H9 (cell line): ENCODE measurements at regions not wholly inside any gene's neighbourhood (a gene's known extent, or its start where the extent isn't known, plus 50 kb on each side); places are given as distances from the start of the nearest gene placed in this dataset.

ENCODE experiments used
- DNase-seq: peaks from one replicate; pipeline ENCODE4 v3.0.0-alpha.2; 2017
- H2AFZ ChIP-seq: one replicate; pipeline ENCODE4 v1.6.1; 2013; ENCODE audit warnings: mild to moderate bottlenecking, low read length, control low read depth, moderate library complexity
- H2AK5ac ChIP-seq: 2 replicates; pipeline ENCODE4 v1.6.1; 2013; ENCODE audit warnings: low read length, control low read depth, mixed read lengths; ENCODE audit not compliant: insufficient read length
- H2BK120ac ChIP-seq: one replicate; pipeline ENCODE4 v1.6.1; 2013; ENCODE audit warnings: low read depth, mild to moderate bottlenecking, low read length, control low read depth, inconsistent platforms; ENCODE audit not compliant: poor library complexity, severe bottlenecking
- H2BK12ac ChIP-seq: 2 replicates; pipeline ENCODE4 v1.6.1; 2013; ENCODE audit warnings: low read length, control low read depth, mixed read lengths, low read depth; ENCODE audit not compliant: insufficient read length
- H2BK15ac ChIP-seq: 2 replicates; pipeline ENCODE4 v1.6.1; 2013; ENCODE audit warnings: low read depth, low read length, control low read depth
- H2BK20ac ChIP-seq: one replicate; pipeline ENCODE4 v1.6.1; 2013; ENCODE audit warnings: low read depth, mild to moderate bottlenecking, low read length, control low read depth, inconsistent platforms; ENCODE audit not compliant: poor library complexity, severe bottlenecking
- H2BK5ac ChIP-seq: 2 replicates; pipeline ENCODE4 v1.6.1; 2013; ENCODE audit warnings: low read length, control low read depth, mixed read lengths; ENCODE audit not compliant: insufficient read length
- H3K14ac ChIP-seq: 2 replicates; pipeline ENCODE4 v1.6.1; 2013; ENCODE audit warnings: low read length, control low read depth; ENCODE audit not compliant: insufficient read depth
- H3K18ac ChIP-seq: 2 replicates; pipeline ENCODE4 v1.6.1; 2013; ENCODE audit warnings: low read depth, mild to moderate bottlenecking, mixed read lengths, low read length, control low read depth; ENCODE audit not compliant: insufficient read length
- H3K23ac ChIP-seq: 2 replicates; pipeline ENCODE4 v1.6.1; 2013; ENCODE audit warnings: low read length, control low read depth, mixed read lengths, low read depth; ENCODE audit not compliant: insufficient read length
- H3K23me2 ChIP-seq: 2 replicates; pipeline ENCODE4 v1.6.1; 2013; ENCODE audit warnings: low read depth, mild to moderate bottlenecking, mixed read lengths, low read length, control low read depth; ENCODE audit not compliant: insufficient read length, poor library complexity, severe bottlenecking
- H3K27ac ChIP-seq: 2 replicates; pipeline ENCODE4 v1.5.1; 2013; ENCODE audit warnings: low read length, control low read depth, mixed read lengths, low read depth; ENCODE audit not compliant: insufficient read length
- H3K27me3 ChIP-seq: 2 replicates; pipeline ENCODE4 v1.6.1; 2013; ENCODE audit warnings: low read length, control low read depth, inconsistent platforms; ENCODE audit not compliant: insufficient read depth
- H3K4ac ChIP-seq: 2 replicates; pipeline ENCODE4 v1.6.1; 2013; ENCODE audit warnings: low read depth, mild to moderate bottlenecking, control low read depth, inconsistent platforms, low read length, moderate library complexity
- H3K4me1 ChIP-seq: 2 replicates; pipeline ENCODE4 v1.6.1; 2013; ENCODE audit warnings: low read length, control low read depth, inconsistent platforms; ENCODE audit not compliant: insufficient read depth
- H3K4me2 ChIP-seq: 2 replicates; pipeline ENCODE4 v1.6.1; 2013; ENCODE audit warnings: low read length, control low read depth, mixed read lengths; ENCODE audit not compliant: insufficient read length, insufficient read depth
- H3K56ac ChIP-seq: 2 replicates; pipeline ENCODE4 v1.6.1; 2013; ENCODE audit warnings: low read depth, mild to moderate bottlenecking, mixed read lengths, low read length, control low read depth; ENCODE audit not compliant: insufficient read length
- H3K79me1 ChIP-seq: 2 replicates; pipeline ENCODE4 v1.6.1; 2013; ENCODE audit warnings: low read depth, mild to moderate bottlenecking, moderate library complexity, low read length, control low read depth, inconsistent platforms; ENCODE audit not compliant: insufficient read depth, poor library complexity, severe bottlenecking
- H3K79me2 ChIP-seq: 2 replicates; pipeline ENCODE4 v1.6.1; 2013; ENCODE audit warnings: low read length, control low read depth, inconsistent platforms; ENCODE audit not compliant: insufficient read depth
- H3K9ac ChIP-seq: 2 replicates; pipeline ENCODE4 v1.6.1; 2013; ENCODE audit warnings: low read length, control low read depth, mixed read lengths; ENCODE audit not compliant: insufficient read length; ENCODE audit errors: extremely low read depth
- H3K9me3 ChIP-seq: one replicate; pipeline ENCODE4 v1.6.1; 2013; ENCODE audit warnings: low read depth, low read length, inconsistent platforms; ENCODE audit not compliant: control insufficient read depth
- H3T11ph ChIP-seq: one replicate; pipeline ENCODE4 v1.6.1; 2013; ENCODE audit warnings: mild to moderate bottlenecking, low read length, control low read depth, inconsistent platforms
- H4K20me1 ChIP-seq: one replicate; pipeline ENCODE4 v1.6.1; 2013; ENCODE audit not compliant: control insufficient read depth, insufficient read length, insufficient read depth
- H4K5ac ChIP-seq: 2 replicates; pipeline ENCODE4 v1.6.1; 2013; ENCODE audit warnings: low read depth, mild to moderate bottlenecking, mixed read lengths, low read length, control low read depth; ENCODE audit not compliant: insufficient read length
- H4K8ac ChIP-seq: replicated peaks from 2 replicates; pipeline ENCODE4 v1.6.1; 2013; ENCODE audit warnings: low read length, control low read depth, mixed read lengths, low read depth; ENCODE audit not compliant: insufficient read length
- H4K91ac ChIP-seq: 2 replicates; pipeline ENCODE4 v1.6.1; 2013; ENCODE audit warnings: low read depth, mild to moderate bottlenecking, moderate library complexity, mixed read lengths, low read length, control low read depth; ENCODE audit not compliant: insufficient read length
- H3K27ac Mint-ChIP-seq, 3 experiments: 2 replicates in 2 of 3; 3 replicates in 1 of 3; pipeline ENCODE4 v1.8.0; 2020 to 2021; ENCODE audit warnings: mixed read lengths in 3 of 3, mild to moderate bottlenecking in 1 of 3, moderate library complexity in 1 of 3
- H3K27me3 Mint-ChIP-seq: 2 replicates; pipeline ENCODE4 v1.8.0; 2021; ENCODE audit warnings: low read depth, mild to moderate bottlenecking, moderate library complexity, mixed read lengths
- H3K36me3 Mint-ChIP-seq, 3 experiments: 2 replicates in 2 of 3; 3 replicates in 1 of 3; pipeline ENCODE4 v1.8.0; 2020 to 2021; ENCODE audit warnings: low read depth in 3 of 3, mixed read lengths in 3 of 3; ENCODE audit not compliant: insufficient read depth in 1 of 3
- H3K4me1 Mint-ChIP-seq, 2 experiments: 2 replicates each; pipeline ENCODE4 v1.8.0; 2020; ENCODE audit warnings: mixed read lengths in 2 of 2
- H3K4me3 Mint-ChIP-seq, 2 experiments: 2 replicates in 1 of 2; 3 replicates in 1 of 2; pipeline ENCODE4 v1.8.0; 2020 to 2021; ENCODE audit warnings: mild to moderate bottlenecking in 2 of 2, mixed read lengths in 2 of 2, moderate library complexity in 1 of 2
- H3K9me3 Mint-ChIP-seq, 2 experiments: 2 replicates in 1 of 2; 3 replicates in 1 of 2; pipeline ENCODE4 v1.8.0; 2020; ENCODE audit warnings: mild to moderate bottlenecking in 2 of 2, mixed read lengths in 2 of 2, moderate library complexity in 1 of 2
- CTCF ChIP-seq: fragments of 200-600 bp; sonication (generic); conservative IDR thresholded peaks from 3 replicates; pipeline ENCODE4 v1.8.0; 2021; ENCODE audit warnings: antibody characterized with exemption, mild to moderate bottlenecking
- WGBS: extraction: QIAGEN DNeasy Blood & Tissue Kit; methylation state at CpG from one replicate; pipeline ENCODE4 v1.1.7; 2013; ENCODE audit warnings: missing lambda C conversion rate, low lambda C conversion rate, mixed read lengths; ENCODE audit not compliant: insufficient read length; ENCODE audit errors: extremely low coverage; 5-methylcytosine and 5-hydroxymethylcytosine counted together

DNA sequence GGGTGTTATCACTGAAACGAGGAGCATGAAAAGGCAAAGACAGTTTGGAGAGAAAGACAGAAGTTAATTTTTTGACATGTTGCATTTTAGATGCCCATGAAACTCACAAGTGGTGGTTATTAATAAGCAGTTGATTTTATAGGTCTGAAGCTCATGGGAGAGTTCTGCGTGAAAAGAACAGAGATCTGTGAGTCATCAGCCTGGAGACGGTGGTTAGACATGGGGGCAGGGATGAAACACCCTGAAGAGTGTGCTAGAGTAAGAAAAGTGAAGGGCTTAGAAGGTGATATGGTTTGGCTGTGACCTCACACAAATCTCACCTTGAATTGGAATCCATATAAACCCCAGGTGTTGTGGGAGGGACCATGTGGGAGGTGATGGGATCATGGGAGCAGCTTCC, 289.1 kb upstream of the ISX start:
- Histone ChIP-seq H2BK5ac (no peak overlapping the region), H2BK15ac (no peak overlapping the region), H2BK120ac (no peak overlapping the region), H3K4ac (no peak overlapping the region), H2BK12ac (no peak overlapping the region), H3K4me1 (no peaks in the 10 kb centered on the region), H3K9ac (no peak overlapping the region), H3K56ac (no peak overlapping the region), H3K9me3 (no peaks in the 10 kb centered on the region), H4K5ac (no peak overlapping the region), H2BK20ac (no peak overlapping the region), H3K4me2 (no peak overlapping the region), H2AFZ (no peak overlapping the region), H3K23me2 (no peaks in the 10 kb centered on the region), H4K8ac (no peak overlapping the region), H3K27me3 (no peaks in the 10 kb centered on the region), H4K20me1 (no peaks in the 10 kb centered on the region), H2AK5ac (no peak overlapping the region), H3K27ac (no peak overlapping the region), H3K79me2 (no peaks in the 10 kb centered on the region), H3K14ac (no peak overlapping the region), H4K91ac (no peak overlapping the region), H3K23ac (no peak overlapping the region), H3T11ph (no peak overlapping the region), H3K18ac (no peak overlapping the region), H3K79me1 (no peaks in the 10 kb centered on the region)
- peaks cover 3 to 7% of the 10 kb centered on the region in 2 experiments; a peak in 2 of 4 replicates for H3K4me1 Mint-ChIP-seq
- DNase-seq = no peak
- no peak overlapping the region for H3K27ac Mint-ChIP-seq
- peaks cover 28 to 29% of the 10 kb centered on the region in 2 experiments for H3K9me3 Mint-ChIP-seq
- no CpG with 5 or more reads among the region's 3 CpGs for WGBS
- peaks cover 16 to 30% (median 23%) of the 10 kb centered on the region in 3 experiments for H3K36me3 Mint-ChIP-seq
- no peak overlapping the region for H3K4me3 Mint-ChIP-seq
- H3K27me3 Mint-ChIP-seq = peaks cover 2% of the 10 kb centered on the region; the same call in 1 of the 2 replicates
- no peak for TF ChIP-seq CTCF
